H1 (cell line): ENCODE measurements at regions not wholly inside any gene's neighbourhood (a gene's known extent, or its start where the extent isn't known, plus 50 kb on each side); places are given as distances from the start of the nearest gene placed in this dataset.

Experiments used
- CTCF ChIA-PET: fragments of 300-600 bp; sonication (Branson Sonifier 250); formaldehyde crosslinking; loops from one replicate; lab custom pipeline; 2021; ENCODE audit not compliant: partially characterized antibody; lab: Charles Lee
- POLR2A ChIA-PET: fragments of 300-600 bp; sonication (Branson Sonifier 250); formaldehyde crosslinking; loops from one replicate; lab custom pipeline; 2021; ENCODE audit warnings: inconsistent platforms; ENCODE audit not compliant: partially characterized antibody; lab: Charles Lee
- DNase-seq, 2 experiments: peaks; one replicate each; pipeline versions ENCODE4 v3.0.0 to v3.0.0-alpha.2; 2010 to 2022; ENCODE audit warnings: low spot score in 2 of 2, low read depth in 1 of 2, mixed read lengths in 1 of 2
- FAIRE-seq: peaks from 2 replicates; lab custom pipeline; 2011; peaks lifted over from hg19 to GRCh38; lab: Jason Lieb, UNC
- H2AFZ ChIP-seq: 2 replicates; pipeline ENCODE4 v1.8.1; 2012; ENCODE audit warnings: low read length, inconsistent platforms
- H2AK5ac ChIP-seq: 2 replicates; pipeline ENCODE4 v1.6.1; 2013; ENCODE audit warnings: low read depth, low read length
- H2BK120ac ChIP-seq: replicated peaks from 2 replicates; pipeline ENCODE3; 2013; ENCODE audit warnings: low read depth, low read length, inconsistent platforms
- H2BK12ac ChIP-seq: 2 replicates; pipeline ENCODE4 v1.6.1; 2013; ENCODE audit warnings: low read depth, low read length
- H2BK15ac ChIP-seq: 2 replicates; pipeline ENCODE4 v1.6.1; 2013; ENCODE audit warnings: low read length
- H2BK20ac ChIP-seq: 2 replicates; pipeline ENCODE4 v1.6.1; 2013; ENCODE audit warnings: low read length
- H2BK5ac ChIP-seq: 2 replicates; pipeline ENCODE4 v1.6.1; 2013; ENCODE audit warnings: low read depth, low read length
- H3K14ac ChIP-seq: 2 replicates; pipeline ENCODE4 v1.6.1; 2013; ENCODE audit warnings: inconsistent platforms; ENCODE audit not compliant: insufficient read length
- H3K18ac ChIP-seq: 2 replicates; pipeline ENCODE4 v1.6.1; 2013; ENCODE audit warnings: low read length; ENCODE audit errors: extremely low read depth
- H3K23ac ChIP-seq: 2 replicates; pipeline ENCODE4 v1.6.1; 2013; ENCODE audit warnings: inconsistent platforms; ENCODE audit not compliant: insufficient read length
- H3K23me2 ChIP-seq: 2 replicates; pipeline ENCODE4 v1.6.1; 2013; ENCODE audit warnings: low read depth, low read length
- H3K27ac ChIP-seq: 2 replicates; pipeline ENCODE4 v1.6.1; 2011; ENCODE audit warnings: low read depth, low read length, inconsistent platforms
- H3K27me3 ChIP-seq, 4 experiments: replicated peaks in 1 of 4; 1 replicate in 1 of 4; 2 replicates in 3 of 4; pipeline versions ENCODE4 v1.6.1 to v1.8.1; 2011 to 2013; ENCODE audit warnings: low read length in 3 of 4, mild to moderate bottlenecking in 3 of 4, inconsistent platforms in 2 of 4, mixed read lengths in 2 of 4, moderate library complexity in 1 of 4; ENCODE audit not compliant: control insufficient read depth in 3 of 4, insufficient read depth in 3 of 4; ENCODE audit errors: extremely low read depth in 1 of 4
- H3K36me3 ChIP-seq, 4 experiments: 2 replicates each; pipeline versions ENCODE4 v1.6.1 to v1.8.1; 2011 to 2013; ENCODE audit warnings: mild to moderate bottlenecking in 4 of 4, low read length in 3 of 4, moderate library complexity in 2 of 4, control low read depth in 1 of 4, inconsistent platforms in 1 of 4; ENCODE audit not compliant: insufficient read depth in 4 of 4, control insufficient read depth in 2 of 4
- H3K4ac ChIP-seq: replicated peaks from 2 replicates; pipeline ENCODE3; 2013; ENCODE audit warnings: low read length, low read depth, mixed read lengths, inconsistent platforms; ENCODE audit not compliant: insufficient read length
- H3K4me1 ChIP-seq, 4 experiments: replicated peaks in 1 of 4; 1 replicate in 1 of 4; 2 replicates in 3 of 4; pipeline versions ENCODE4 v1.6.1 to v1.8.1; 2011 to 2013; ENCODE audit warnings: low read length in 3 of 4, inconsistent platforms in 2 of 4, mixed read lengths in 1 of 4; ENCODE audit not compliant: insufficient read depth in 4 of 4, control insufficient read depth in 3 of 4
- H3K4me2 ChIP-seq, 2 experiments: 2 replicates each; pipeline versions ENCODE4 v1.6.1 to v1.8.1; 2011 to 2013; ENCODE audit warnings: low read depth in 2 of 2, low read length in 2 of 2, control low read depth in 1 of 2, inconsistent platforms in 1 of 2, mild to moderate bottlenecking in 1 of 2; ENCODE audit not compliant: insufficient read depth in 1 of 2
- H3K4me3 ChIP-seq, 4 experiments: fragments of 200-600, 300-600 bp in 1 of 4; sonication (generic), shearing (Covaris generic), sonication (Bioruptor Twin) in 1 of 4; 2 replicates each; pipeline versions ENCODE4 v1.5.1 to v1.8.1; 2011 to 2016; ENCODE audit warnings: low read length in 4 of 4, low read depth in 3 of 4, control low read depth in 2 of 4, inconsistent platforms in 2 of 4, mild to moderate bottlenecking in 2 of 4, mixed read lengths in 1 of 4, moderate library complexity in 1 of 4; ENCODE audit not compliant: insufficient read depth in 2 of 4; ENCODE audit errors: extremely low read depth in 1 of 4
- H3K56ac ChIP-seq: replicated peaks from 2 replicates; pipeline ENCODE3; 2013; ENCODE audit warnings: low read depth, mild to moderate bottlenecking, mixed read lengths, low read length, inconsistent platforms; ENCODE audit not compliant: insufficient read length
- H3K79me1 ChIP-seq: 2 replicates; pipeline ENCODE4 v1.6.1; 2013; ENCODE audit warnings: low read depth, low read length, control low read depth
- H3K79me2 ChIP-seq, 2 experiments: 2 replicates each; pipeline versions ENCODE4 v1.6.1 to v1.8.1; 2012 to 2013; ENCODE audit warnings: low read length in 2 of 2, mild to moderate bottlenecking in 2 of 2, inconsistent platforms in 1 of 2; ENCODE audit not compliant: insufficient read depth in 2 of 2, control insufficient read depth in 1 of 2
- H3K9ac ChIP-seq, 4 experiments: replicated peaks in 1 of 4; 1 replicate in 1 of 4; 2 replicates in 3 of 4; pipeline versions ENCODE4 v1.6.1 to v1.8.1; 2011 to 2013; ENCODE audit warnings: low read depth in 3 of 4, low read length in 3 of 4, control low read depth in 2 of 4, mild to moderate bottlenecking in 2 of 4, moderate library complexity in 2 of 4, inconsistent platforms in 1 of 4; ENCODE audit errors: extremely low read depth in 1 of 4
- H3K9me3 ChIP-seq, 2 experiments: 2 replicates each; pipeline versions ENCODE4 v1.6.1 to v1.8.1; 2012 to 2013; ENCODE audit warnings: mild to moderate bottlenecking in 2 of 2, moderate library complexity in 2 of 2, control low read depth in 1 of 2, inconsistent platforms in 1 of 2, low read depth in 1 of 2, low read length in 1 of 2, mixed read lengths in 1 of 2; ENCODE audit not compliant: insufficient read depth in 2 of 2
- H4K20me1 ChIP-seq, 2 experiments: replicated peaks in 1 of 2; 2 replicates each; pipeline versions ENCODE3 to v1.8.1; 2011 to 2013; ENCODE audit warnings: inconsistent platforms in 2 of 2, low read length in 2 of 2, mild to moderate bottlenecking in 1 of 2; ENCODE audit not compliant: insufficient read depth in 2 of 2, control insufficient read depth in 1 of 2
- H4K5ac ChIP-seq: 2 replicates; pipeline ENCODE4 v1.6.1; 2013; ENCODE audit warnings: low read length, low read depth, mixed read lengths, inconsistent platforms; ENCODE audit not compliant: insufficient read length
- H4K8ac ChIP-seq: 2 replicates; pipeline ENCODE4 v1.8.0; 2013; ENCODE audit warnings: mild to moderate bottlenecking, moderate library complexity, low read length, inconsistent platforms; ENCODE audit not compliant: insufficient read depth; ENCODE audit errors: extremely low read depth
- H4K91ac ChIP-seq: replicated peaks from 2 replicates; pipeline ENCODE3; 2013; ENCODE audit warnings: low read length, mixed read lengths, inconsistent platforms; ENCODE audit not compliant: insufficient read length
- BCL11A ChIP-seq, 2 experiments: IDR thresholded peaks; one replicate each; pipeline ENCODE4 v1.6.1; 2011; ENCODE audit warnings: low read depth in 2 of 2, low read length in 2 of 2, mild to moderate bottlenecking in 2 of 2
- CREB1 ChIP-seq: IDR thresholded peaks from 2 replicates; pipeline ENCODE4 v1.6.1; 2012; ENCODE audit warnings: inconsistent platforms
- CTBP2 ChIP-seq: IDR thresholded peaks from 2 replicates; pipeline ENCODE4 v1.7.0; 2011; ENCODE audit warnings: borderline replicate concordance, mild to moderate bottlenecking, moderate library complexity, mixed read lengths, low read length; ENCODE audit not compliant: insufficient read depth, insufficient read length
- EZH2 ChIP-seq: fragments of 200-600 bp; sonication (generic); IDR thresholded peaks from 2 replicates; pipeline ENCODE4 v1.7.1; 2012; ENCODE audit warnings: low read depth, mild to moderate bottlenecking, moderate library complexity, low read length, inconsistent platforms; ENCODE audit not compliant: severe bottlenecking
- NANOG ChIP-seq: IDR thresholded peaks from 2 replicates; pipeline ENCODE4 v1.6.1; 2011; ENCODE audit warnings: low read length, low read depth, mild to moderate bottlenecking, inconsistent platforms; ENCODE audit not compliant: insufficient read depth, poor library complexity, severe bottlenecking
- TAF7 ChIP-seq: optimal IDR thresholded peaks from 2 replicates; pipeline ENCODE3; 2011; ENCODE audit warnings: low read depth, mild to moderate bottlenecking, inconsistent platforms, low read length, moderate library complexity, borderline replicate concordance
- TEAD4 ChIP-seq: IDR thresholded peaks from 2 replicates; pipeline ENCODE4 v1.6.1; 2012; ENCODE audit warnings: low read depth, low read length, inconsistent platforms, mixed read lengths
- WGBS, 2 experiments: shearing (Covaris generic) in 1 of 2; methylation state at CpG; one replicate each; pipeline versions ENCODE4 v1.1.6 to v1.1.7; 2013 to 2015; ENCODE audit warnings: low lambda C conversion rate in 2 of 2, mixed read lengths in 2 of 2, inconsistent platforms in 1 of 2, low coverage in 1 of 2, missing lambda C conversion rate in 1 of 2; ENCODE audit not compliant: insufficient replicate concordance in 2 of 2, insufficient coverage in 1 of 2, insufficient read length in 1 of 2; ENCODE audit errors: extremely low coverage in 1 of 2, missing lambda C conversion rate in 1 of 2; 5-methylcytosine and 5-hydroxymethylcytosine counted together

GRCh38 chr3:23659274-23659673, 146.5 kb upstream of the UBE2E1 start:
- H4K91ac ChIP-seq: no peak overlapping the region
- POLR2A ChIA-PET: no interaction called here
- H4K20me1 ChIP-seq: no peaks in the 10 kb centered on the region
- no peak overlapping the region for H3K4ac ChIP-seq
- no peak overlapping the region for H3K4me3 ChIP-seq
- no peak overlapping the region for H3K18ac ChIP-seq
- H2BK5ac ChIP-seq: no peak overlapping the region
- H4K8ac ChIP-seq: no peak overlapping the region
- no peak overlapping the region for H2BK120ac ChIP-seq
- WGBS, 2 experiments: 92% methylated on average over 8 of the region's 8 CpGs; no CpG with 5 or more reads in 1 of the 2 experiments
- H4K5ac ChIP-seq: no peak overlapping the region
- CTCF ChIA-PET: interaction anchor here (1.2 to 1.3 kb wide), 3 partner anchors 9 to 22 kb away, joined by 3 read pairs; no protein-coding TSS in a partner anchor
- no peak for TF ChIP-seq EZH2
- TF ChIP-seq TAF7: no peak
- TF ChIP-seq CTBP2: no peak
- TF ChIP-seq BCL11A (IDR thresholded peaks at IDR 0.05; ENCODE audit: low read depth in 2 of 2, low read length in 2 of 2): no peak
- no peak for TF ChIP-seq TEAD4
- TF ChIP-seq NANOG: no peak
- no peak for TF ChIP-seq CREB1
- H3K23me2 ChIP-seq: no peaks in the 10 kb centered on the region; the same call in 1 of the 2 replicates
- no peak overlapping the region for H3K56ac ChIP-seq
- no peaks in the 10 kb centered on the region for H3K79me2 ChIP-seq
- no peaks in the 10 kb centered on the region; the same call in 1 of the 2 replicates for H3K79me1 ChIP-seq
- H3K4me2 ChIP-seq: no peak overlapping the region
- H3K4me1 ChIP-seq: no peaks in the 10 kb centered on the region
- DNase-seq (no peak), FAIRE-seq (no peak)
- H2AFZ ChIP-seq: no peak overlapping the region
- H3K27ac ChIP-seq: no peak overlapping the region
- H3K23ac ChIP-seq: no peak overlapping the region
- no peak overlapping the region for H2BK20ac ChIP-seq
- H3K36me3 ChIP-seq: no peaks in the 10 kb centered on the region
- H2AK5ac ChIP-seq: no peak overlapping the region
- H3K27me3 ChIP-seq: no peaks in the 10 kb centered on the region
- no peak overlapping the region for H2BK12ac ChIP-seq
- no peak overlapping the region for H2BK15ac ChIP-seq
- no peak overlapping the region for H3K14ac ChIP-seq
- H3K9me3 ChIP-seq: peaks cover 4 to 8% of the 10 kb centered on the region in 2 experiments; a peak in 2 of 4 replicates
- H3K9ac ChIP-seq: no peak overlapping the region
